GM12891 (cell line): ENCODE measurements at regions not wholly inside any gene's neighbourhood (a gene's known extent, or its start where the extent isn't known, plus 50 kb on each side); places are given as distances from the start of the nearest gene placed in this dataset.
A peak's percentile ranks its signal among the peaks of the same experiment; 100 is the strongest.

Experiments used
- DNase-seq: peaks from one replicate; pipeline ENCODE4 v3.0.0; 2011; ENCODE audit warnings: low spot score; ENCODE audit not compliant: insufficient read length
- FAIRE-seq: peaks from 2 replicates; lab custom pipeline; 2011; peaks lifted over from hg19 to GRCh38; lab: Jason Lieb, UNC
- POLR2A ChIP-seq: IDR thresholded peaks from 2 replicates; pipeline ENCODE4 v1.6.1; 2011; ENCODE audit warnings: low read depth, low read length, control low read depth
- POLR2AphosphoS5 ChIP-seq: IDR thresholded peaks from 2 replicates; pipeline ENCODE4 v1.6.1; 2011; ENCODE audit warnings: low read depth, low read length, control low read depth
- SPI1 ChIP-seq: IDR thresholded peaks from 2 replicates; pipeline ENCODE4 v1.6.1; 2011; ENCODE audit warnings: low read depth, low read length, control low read depth
- TAF1 ChIP-seq: IDR thresholded peaks from 2 replicates; pipeline ENCODE4 v1.6.1; 2011; ENCODE audit warnings: low read depth, low read length, control low read depth

DNA sequence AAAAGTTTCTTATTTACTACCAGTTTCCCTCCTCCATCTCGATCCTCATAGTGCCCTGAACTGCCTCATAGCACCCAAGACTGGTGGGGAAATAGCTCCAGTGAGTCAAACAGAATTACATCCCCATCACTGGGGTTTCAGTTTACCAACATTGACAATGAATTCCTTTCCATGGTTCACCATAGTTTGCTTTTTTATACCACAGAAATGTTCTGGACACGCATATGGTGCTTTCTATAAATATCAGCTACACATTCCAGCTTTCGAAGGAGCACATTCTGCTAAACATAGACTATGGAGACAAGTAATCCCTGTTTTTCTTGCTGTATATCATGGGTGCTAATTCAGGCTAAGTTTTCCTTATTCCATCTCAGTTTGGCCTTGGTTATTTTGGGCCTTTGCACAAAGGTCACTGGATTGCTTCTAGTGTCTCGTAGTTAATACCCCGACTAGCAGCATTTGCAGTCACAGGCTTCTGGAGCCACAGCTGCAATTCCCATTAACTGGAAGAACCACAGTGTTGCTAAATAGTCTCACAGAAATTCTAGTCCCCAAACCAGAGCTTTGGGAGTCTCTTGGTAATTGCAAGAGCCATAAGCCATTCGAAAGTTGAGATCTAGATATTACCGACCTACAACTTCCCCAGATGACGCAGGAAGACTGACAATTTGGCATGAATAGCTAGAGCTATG is 53.4 kb upstream of the TRPC3 start:
- TF ChIP-seq POLR2A (no peak), POLR2AphosphoS5 (no peak), SPI1 (no peak), TAF1 (no peak)
- FAIRE-seq (no peak), DNase-seq (no peak)

DNA sequence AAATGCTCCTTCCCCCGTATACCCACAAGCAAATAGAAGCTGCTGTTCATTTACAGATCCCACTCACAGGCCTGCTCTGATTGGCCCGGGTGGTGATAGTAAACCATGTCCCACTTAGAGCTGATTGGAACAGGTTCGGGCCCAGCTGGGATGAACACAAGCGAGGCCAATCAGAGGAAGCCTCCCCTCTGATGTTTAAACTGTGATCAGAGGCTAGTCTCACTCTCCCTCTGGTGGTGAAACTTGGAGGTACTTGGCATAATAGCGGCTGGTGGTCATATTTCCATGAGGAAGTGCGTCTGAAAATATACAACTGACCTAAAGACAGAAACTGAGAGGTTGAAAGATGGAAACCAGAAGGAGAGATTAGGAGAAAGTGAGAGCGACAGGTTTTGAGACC is 51.5 kb upstream of the TRPC3 start:
- TF ChIP-seq POLR2AphosphoS5 (no peak), SPI1 (peak; percentile 57), POLR2A (no peak)
- DNase-seq (no peak), FAIRE-seq (peak; percentile 26)
